ENCODE measurements at regions not wholly inside any gene's neighbourhood (a gene's known extent, or its start where the extent isn't known, plus 50 kb on each side); places are given as distances from the start of the nearest gene placed in this dataset.

- TF ChIP-seq CTCF (conservative IDR thresholded peaks at IDR 0.05; ENCODE audit: low read depth, low read length), result no peak
- DNase-seq (ENCODE audit: low read depth), result no peak
- no peak overlapping the region for H3K4me3 ChIP-seq (ENCODE audit: low read depth, low read length)
These were observed 1127.5 kb downstream of the TAF11L14 start for GRCh38 chr5:18761801-18762200.

GRCh38 chr5:18764161-18764560 is 1129.9 kb downstream of the TAF11L14 start:
- DNase-seq (ENCODE audit: low read depth), result no peak
- no peak for TF ChIP-seq CTCF (conservative IDR thresholded peaks at IDR 0.05; ENCODE audit: low read depth, low read length)
- H3K4me3 ChIP-seq (ENCODE audit: low read depth, low read length), result no peak overlapping the region

GRCh38 chr5:18765304-18765703 is 1131.0 kb downstream of the TAF11L14 start:
- DNase-seq (ENCODE audit: low read depth), result no peak
- no peak overlapping the region for H3K4me3 ChIP-seq (ENCODE audit: low read depth, low read length)
- no peak for TF ChIP-seq CTCF (conservative IDR thresholded peaks at IDR 0.05; ENCODE audit: low read depth, low read length)

- no peak for TF ChIP-seq CTCF (conservative IDR thresholded peaks at IDR 0.05; ENCODE audit: low read depth, low read length)
- H3K4me3 ChIP-seq (ENCODE audit: low read depth, low read length), result no peak overlapping the region
- no peak for DNase-seq (ENCODE audit: low read depth)
These were observed 1136.9 kb downstream of the TAF11L14 start for GRCh38 chr5:18771097-18771610.

- peak; percentile 64 for TF ChIP-seq CTCF (conservative IDR thresholded peaks at IDR 0.05; ENCODE audit: low read depth, low read length)
- H3K4me3 ChIP-seq (ENCODE audit: low read depth, low read length), result no peak overlapping the region
- peak; percentile 20 for DNase-seq (ENCODE audit: low read depth)
These were observed 1138.2 kb downstream of the TAF11L14 start for GRCh38 chr5:18772475-18772874.

- no peak overlapping the region for H3K4me3 ChIP-seq (ENCODE audit: low read depth, low read length)
- DNase-seq (ENCODE audit: low read depth), result no peak
- no peak for TF ChIP-seq CTCF (conservative IDR thresholded peaks at IDR 0.05; ENCODE audit: low read depth, low read length)
These were observed 1144.0 kb downstream of the TAF11L14 start for GRCh38 chr5:18778225-18778624.

- DNase-seq (ENCODE audit: low read depth), result no peak
- TF ChIP-seq CTCF (conservative IDR thresholded peaks at IDR 0.05; ENCODE audit: low read depth, low read length), result no peak
- no peak overlapping the region for H3K4me3 ChIP-seq (ENCODE audit: low read depth, low read length)
These were observed 1155.1 kb downstream of the TAF11L14 start for GRCh38 chr5:18789218-18789998.

Measured in epithelial cell of proximal tubule (primary cell).